ENCODE measurements at regions not wholly inside any gene's neighbourhood (a gene's known extent, or its start where the extent isn't known, plus 50 kb on each side); places are given as distances from the start of the nearest gene placed in this dataset.

DNA sequence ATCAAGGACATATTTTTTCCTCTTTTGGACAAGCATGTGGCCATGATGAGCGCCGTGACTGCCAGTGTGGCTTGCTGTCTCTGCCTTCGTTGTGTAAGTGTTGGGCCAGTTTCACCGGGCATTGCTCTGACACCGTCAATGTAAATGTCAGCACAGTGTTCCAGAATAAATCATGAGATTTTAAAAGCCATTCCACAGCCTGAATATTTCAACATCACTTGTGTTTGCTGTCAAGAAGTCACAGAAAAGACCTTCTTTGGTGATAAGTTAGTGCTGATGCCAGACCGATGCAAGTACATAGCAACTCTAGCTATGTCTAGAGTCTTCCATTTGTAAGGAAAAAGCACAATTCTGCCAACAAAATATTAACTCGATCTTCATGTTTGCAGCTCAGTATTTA is 467.8 kb downstream of the TBC1D22A start:
- Histone ChIP-seq H3K27ac (no peak overlapping the region), H3K36me3 (no peaks in the 10 kb centered on the region), H3K27me3 (peaks cover 0 to 9% (median 0%) of the 10 kb centered on the region in 3 donors), H3K4me1 (no peaks in the 10 kb centered on the region), H3K9me3 (peaks cover 3 to 16% (median 15%) of the 10 kb centered on the region in 4 donors), H3K4me3 (no peak overlapping the region)
- DNase-seq: no peak
- TF ChIP-seq POLR2A (IDR thresholded peaks at IDR 0.05): no peak
- TF ChIP-seq POLR2AphosphoS5 (IDR thresholded peaks at IDR 0.05): no peak
- TF ChIP-seq, protein P1, sequence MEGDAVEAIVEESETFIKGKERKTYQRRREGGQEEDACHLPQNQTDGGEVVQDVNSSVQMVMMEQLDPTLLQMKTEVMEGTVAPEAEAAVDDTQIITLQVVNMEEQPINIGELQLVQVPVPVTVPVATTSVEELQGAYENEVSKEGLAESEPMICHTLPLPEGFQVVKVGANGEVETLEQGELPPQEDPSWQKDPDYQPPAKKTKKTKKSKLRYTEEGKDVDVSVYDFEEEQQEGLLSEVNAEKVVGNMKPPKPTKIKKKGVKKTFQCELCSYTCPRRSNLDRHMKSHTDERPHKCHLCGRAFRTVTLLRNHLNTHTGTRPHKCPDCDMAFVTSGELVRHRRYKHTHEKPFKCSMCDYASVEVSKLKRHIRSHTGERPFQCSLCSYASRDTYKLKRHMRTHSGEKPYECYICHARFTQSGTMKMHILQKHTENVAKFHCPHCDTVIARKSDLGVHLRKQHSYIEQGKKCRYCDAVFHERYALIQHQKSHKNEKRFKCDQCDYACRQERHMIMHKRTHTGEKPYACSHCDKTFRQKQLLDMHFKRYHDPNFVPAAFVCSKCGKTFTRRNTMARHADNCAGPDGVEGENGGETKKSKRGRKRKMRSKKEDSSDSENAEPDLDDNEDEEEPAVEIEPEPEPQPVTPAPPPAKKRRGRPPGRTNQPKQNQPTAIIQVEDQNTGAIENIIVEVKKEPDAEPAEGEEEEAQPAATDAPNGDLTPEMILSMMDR (IDR thresholded peaks at IDR 0.05): no peak
- TF ChIP-seq EP300 (IDR thresholded peaks at IDR 0.05): no peak
- intact Hi-C loops (cut with DNase I; ENCODE audit: low total_unique reads): no loop called here
- WGBS, 5 donors: 86 to 95% (median 91%) methylated on average over 7 of the region's 7 CpGs

DNA sequence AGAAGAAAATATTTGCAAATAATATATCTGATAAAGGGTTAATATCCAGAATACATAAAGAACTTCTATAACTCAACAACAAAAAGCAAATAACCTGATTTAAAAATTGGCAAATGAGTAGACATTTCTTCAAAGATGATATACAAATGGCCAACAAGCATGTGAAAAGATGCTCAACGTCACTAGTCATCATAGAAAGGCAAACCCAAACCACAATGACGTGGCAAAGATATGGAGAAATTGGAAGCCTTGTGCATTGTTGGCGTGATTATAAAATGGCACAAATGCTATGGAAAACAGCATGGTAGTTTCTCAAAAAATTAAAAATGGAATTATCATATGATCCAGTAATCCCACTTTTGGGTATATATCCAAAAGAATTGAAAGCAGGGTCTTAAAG is 466.3 kb downstream of the TBC1D22A start:
- no peak for TF ChIP-seq POLR2A (IDR thresholded peaks at IDR 0.05)
- TF ChIP-seq EP300 (IDR thresholded peaks at IDR 0.05): no peak
- TF ChIP-seq, protein P1 (IDR thresholded peaks at IDR 0.05): no peak
- TF ChIP-seq POLR2AphosphoS5 (IDR thresholded peaks at IDR 0.05): no peak
- no peak for DNase-seq
- peaks cover 0 to 9% (median 0%) of the 10 kb centered on the region in 3 donors for H3K27me3 ChIP-seq
- intact Hi-C loops (cut with DNase I; ENCODE audit: low total_unique reads): no loop called here
- H3K36me3 ChIP-seq: no peaks in the 10 kb centered on the region
- H3K4me1 ChIP-seq: no peaks in the 10 kb centered on the region
- H3K4me3 ChIP-seq: no peak overlapping the region
- peaks cover 3 to 13% (median 12%) of the 10 kb centered on the region in 4 donors for H3K9me3 ChIP-seq
- H3K27ac ChIP-seq: no peak overlapping the region
- WGBS, 5 donors: 67 to 77% (median 73%) methylated on average over 3 of the region's 3 CpGs

DNA sequence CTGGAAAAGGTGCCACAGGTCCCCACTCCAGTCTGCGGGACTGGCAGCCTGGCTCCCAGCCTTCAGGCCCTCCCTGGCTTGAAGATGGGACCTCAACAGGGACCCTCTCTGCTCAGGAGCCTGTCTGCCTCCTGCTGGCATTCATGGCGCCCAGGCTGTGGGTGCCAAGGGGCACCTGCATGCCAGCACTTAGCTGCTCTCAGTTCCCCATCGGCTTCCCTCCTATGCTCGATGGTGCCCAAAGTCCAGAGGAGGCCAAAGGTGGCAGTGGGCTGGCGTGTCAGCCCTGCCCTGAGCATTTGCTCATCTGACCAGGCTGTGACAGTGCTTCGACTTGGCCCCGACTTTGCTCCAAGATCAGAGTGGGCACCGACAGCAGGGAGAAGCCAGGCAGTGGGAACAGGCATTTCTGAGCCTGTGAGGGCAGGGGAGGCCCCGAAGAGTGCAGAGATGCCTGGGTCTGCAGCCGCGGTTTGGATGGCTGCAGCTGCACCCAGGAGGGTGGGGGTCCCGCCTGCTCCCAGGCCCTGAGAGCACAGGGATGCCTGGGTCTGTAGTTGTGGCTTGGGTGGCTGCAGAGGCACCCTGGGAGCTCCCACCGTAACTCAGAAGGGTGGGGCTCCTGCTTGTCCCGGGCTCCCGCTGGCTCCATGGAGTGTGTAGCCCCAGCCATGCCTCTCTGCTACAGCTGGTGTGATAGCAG is 463.6 kb downstream of the TBC1D22A start:
- no peak overlapping the region for H3K4me3 ChIP-seq
- peaks cover 0 to 9% (median 0%) of the 10 kb centered on the region in 3 donors for H3K27me3 ChIP-seq
- no peak for TF ChIP-seq POLR2A (IDR thresholded peaks at IDR 0.05)
- TF ChIP-seq EP300 (IDR thresholded peaks at IDR 0.05): no peak
- TF ChIP-seq, protein P1 (IDR thresholded peaks at IDR 0.05): no peak
- no peak for TF ChIP-seq POLR2AphosphoS5 (IDR thresholded peaks at IDR 0.05)
- no peaks in the 10 kb centered on the region for H3K36me3 ChIP-seq
- no peak overlapping the region for H3K27ac ChIP-seq
- H3K4me1 ChIP-seq: no peaks in the 10 kb centered on the region
- intact Hi-C loops (cut with DNase I; ENCODE audit: low total_unique reads): no loop called here
- no peaks in the 10 kb centered on the region for H3K9me3 ChIP-seq
- WGBS, 5 donors: 84 to 88% (median 86%) methylated on average over 9 to 15 of the region's 15 CpGs
- DNase-seq: no peak

- H3K27me3 ChIP-seq: peaks cover 0 to 9% (median 0%) of the 10 kb centered on the region in 3 donors
- no peaks in the 10 kb centered on the region for H3K4me1 ChIP-seq
- TF ChIP-seq POLR2A (IDR thresholded peaks at IDR 0.05) (no peak), POLR2AphosphoS5 (IDR thresholded peaks at IDR 0.05) (no peak), EP300 (IDR thresholded peaks at IDR 0.05) (no peak)
- TF ChIP-seq, protein P1 (IDR thresholded peaks at IDR 0.05): no peak
- intact Hi-C loops (cut with DNase I; ENCODE audit: low total_unique reads): no loop called here
- WGBS, 5 donors: 87 to 97% (median 93%) methylated on average over 10 to 11 of the region's 11 CpGs
- no peak overlapping the region for H3K4me3 ChIP-seq
- H3K9me3 ChIP-seq: no peaks in the 10 kb centered on the region
- H3K27ac ChIP-seq: no peak overlapping the region
- no peak for DNase-seq
- H3K36me3 ChIP-seq: no peaks in the 10 kb centered on the region
These were observed 462.9 kb downstream of the TBC1D22A start for GRCh38 chr22:47225080-47225930.
